GM12873 (cell line): ENCODE measurements at regions not wholly inside any gene's neighbourhood (a gene's known extent, or its start where the extent isn't known, plus 50 kb on each side); places are given as distances from the start of the nearest gene placed in this dataset.

Experiments used
- CTCF ChIP-seq: IDR thresholded peaks from 2 replicates; pipeline ENCODE4 v1.5.1; 2012; ENCODE audit warnings: low read depth, mild to moderate bottlenecking, moderate library complexity, low read length, control low read depth; ENCODE audit not compliant: insufficient read depth; ENCODE audit errors: missing control alignments

- TF ChIP-seq CTCF: no peak
These were observed 141.2 kb upstream of the LINGO1 start for GRCh38 chr15:77773903-77774302.

GRCh38 chr15:77772641-77773402 is 140.1 kb upstream of the LINGO1 start:
- TF ChIP-seq CTCF: no peak

GRCh38 chr15:77771616-77772015 is 138.9 kb upstream of the LINGO1 start:
- TF ChIP-seq CTCF: no peak

- no peak for TF ChIP-seq CTCF
These were observed 137.0 kb upstream of the LINGO1 start for GRCh38 chr15:77769700-77770099.

GRCh38 chr15:77768521-77769078 is 135.9 kb upstream of the LINGO1 start:
- TF ChIP-seq CTCF: no peak

- TF ChIP-seq CTCF: no peak
These were observed 135.4 kb upstream of the LINGO1 start for GRCh38 chr15:77768107-77768506.

GRCh38 chr15:77764095-77764494 is 131.4 kb upstream of the LINGO1 start:
- TF ChIP-seq CTCF: no peak
